Astrocyte (in vitro differentiated cells and primary cell): ENCODE measurements at regions not wholly inside any gene's neighbourhood (a gene's known extent, or its start where the extent isn't known, plus 50 kb on each side); places are given as distances from the start of the nearest gene placed in this dataset.
"Not testable (repeated sequence)": the region's sequence is repeated elsewhere in the genome, so short reads cannot be mapped to it uniquely, and the experiment has no call there.

ENCODE experiments used
- CTCF ChIP-seq: IDR thresholded peaks from 2 replicates; pipeline ENCODE4 v1.5.1; 2011; ENCODE audit warnings: low read depth, mild to moderate bottlenecking, inconsistent platforms, low read length, moderate library complexity; ENCODE audit not compliant: insufficient read depth
- EZH2 ChIP-seq: IDR thresholded peaks from 2 replicates; pipeline ENCODE4 v1.6.1; 2012; ENCODE audit warnings: mild to moderate bottlenecking, low read length, inconsistent platforms; ENCODE audit not compliant: insufficient read depth

- not testable (repeated sequence) for TF ChIP-seq CTCF, EZH2
Measured at GRCh38 chr2:89582816-89583215, 891.3 kb downstream of the RPIA start.
